HFF-Myc (cell line): ENCODE measurements at regions not wholly inside any gene's neighbourhood (a gene's known extent, or its start where the extent isn't known, plus 50 kb on each side); places are given as distances from the start of the nearest gene placed in this dataset.
A peak's percentile ranks its signal among the peaks of the same experiment; 100 is the strongest.

ENCODE experiments used
- DNase-seq: peaks from one replicate; pipeline ENCODE4 v3.0.0-alpha.2; 2011; ENCODE audit warnings: low read depth; ENCODE audit errors: extremely low read depth
- H3K4me3 ChIP-seq: replicated peaks from 2 replicates; pipeline ENCODE4 v1.5.1; 2011; ENCODE audit warnings: low read depth, mild to moderate bottlenecking, control low read depth, low read length
- CTCF ChIP-seq: IDR thresholded peaks from 2 replicates; pipeline ENCODE4 v1.5.1; 2012; ENCODE audit warnings: mild to moderate bottlenecking, low read depth, low read length, control low read depth; ENCODE audit errors: missing control alignments

GRCh38 chr3:182713111-182713510, 80.2 kb upstream of the ATP11B start:
- H3K4me3 ChIP-seq = no peak overlapping the region
- no peak for DNase-seq
- TF ChIP-seq CTCF = no peak

- no peak overlapping the region for H3K4me3 ChIP-seq
- peak; percentile 46 for DNase-seq
- peak; percentile 40 for TF ChIP-seq CTCF
These were observed 79.4 kb upstream of the ATP11B start for GRCh38 chr3:182713743-182714517.

DNA sequence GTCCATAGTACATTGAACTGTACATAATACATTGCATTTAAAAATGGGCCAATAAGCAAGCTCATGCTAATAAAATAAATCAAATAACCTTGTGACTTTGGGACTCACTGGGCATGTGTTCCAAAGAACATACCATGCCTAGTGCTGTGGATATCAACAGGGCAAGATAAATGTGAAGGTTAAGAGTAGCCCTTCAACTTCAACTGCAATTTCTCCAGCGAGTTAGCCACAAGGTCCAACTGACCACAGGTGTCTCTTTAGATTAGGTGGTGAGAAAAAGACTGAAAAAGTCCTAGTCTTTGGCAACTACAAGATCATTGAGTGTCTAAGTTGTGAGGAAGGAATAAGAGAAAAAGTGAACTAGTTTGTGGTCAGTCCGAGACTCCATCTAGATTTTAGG, 78.3 kb upstream of the ATP11B start:
- no peak overlapping the region for H3K4me3 ChIP-seq
- no peak for TF ChIP-seq CTCF
- no peak for DNase-seq

DNA sequence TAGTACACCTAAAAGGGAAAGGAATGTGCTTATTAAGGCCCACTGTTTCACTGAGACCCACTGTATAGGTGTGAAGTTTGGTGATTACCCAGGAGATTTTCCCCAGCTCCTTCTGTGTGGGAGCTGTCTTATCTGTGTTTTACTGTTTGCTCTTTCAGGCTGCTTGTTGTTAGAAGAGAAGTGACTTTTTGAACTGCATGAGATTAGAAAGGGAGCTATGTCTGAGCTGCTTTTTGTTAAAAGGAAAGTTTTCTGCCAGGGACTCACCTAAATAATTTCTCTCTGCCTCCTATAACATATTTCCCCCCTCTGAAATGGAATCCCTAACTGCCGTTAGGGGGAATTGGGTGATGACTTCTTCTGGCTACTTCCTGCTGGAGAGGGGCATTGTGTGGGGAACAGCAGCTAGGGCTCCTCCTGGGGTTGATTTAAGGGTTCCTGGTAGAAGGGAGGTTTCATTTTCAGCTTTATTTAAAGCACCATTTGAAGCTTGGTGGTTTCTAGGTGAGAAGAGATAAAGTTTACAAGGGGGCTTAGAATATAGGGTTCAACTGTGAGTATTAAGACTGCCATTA, 77.1 kb upstream of the ATP11B start:
- no peak overlapping the region for H3K4me3 ChIP-seq
- DNase-seq = no peak
- no peak for TF ChIP-seq CTCF

DNA sequence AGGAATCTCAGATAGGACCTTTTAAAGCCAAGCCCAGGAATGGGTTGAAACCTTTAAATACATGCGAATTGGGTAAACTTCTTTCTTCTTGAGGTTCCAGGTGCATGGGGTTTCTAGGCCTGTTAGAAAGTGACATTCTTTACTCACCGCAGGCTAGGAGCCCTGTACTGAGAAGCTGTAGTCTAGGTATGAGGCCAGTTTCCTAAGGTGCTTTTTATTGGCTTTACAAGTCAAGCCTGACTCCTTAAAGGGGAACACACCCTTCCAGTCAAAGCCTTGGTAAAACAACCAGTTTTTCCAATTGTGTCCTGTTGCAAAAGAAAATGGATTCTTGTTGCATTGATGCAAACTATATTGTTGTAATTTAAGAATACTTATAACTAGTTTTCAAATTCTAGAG, 76.1 kb upstream of the ATP11B start:
- no peak for TF ChIP-seq CTCF
- no peak for DNase-seq
- H3K4me3 ChIP-seq = no peak overlapping the region

GRCh38 chr3:182722907-182723306, 70.4 kb upstream of the ATP11B start:
- H3K4me3 ChIP-seq = no peak overlapping the region
- no peak for DNase-seq
- TF ChIP-seq CTCF = no peak
